OCI-LY7 (cell line): ENCODE measurements at regions not wholly inside any gene's neighbourhood (a gene's known extent, or its start where the extent isn't known, plus 50 kb on each side); places are given as distances from the start of the nearest gene placed in this dataset.

ENCODE experiments used
- BruUV-seq: library from RNA; stranded (reverse); fragments of 400-500 nt; replicated peaks from 2 replicates; lab custom pipeline; 2021; lab: Mats Ljungman, UMichigan
- CTCF ChIA-PET: fragments of 300-600 bp; sonication (Branson Sonifier 250); formaldehyde crosslinking; loops from one replicate; lab custom pipeline; 2022; ENCODE audit warnings: antibody characterized with exemption; ENCODE audit not compliant: unreplicated experiment; lab: Charles Lee
- POLR2A ChIA-PET: fragments of 300-600 bp; sonication (Branson Sonifier 250); formaldehyde crosslinking; loops from one replicate; lab custom pipeline; 2022; ENCODE audit warnings: antibody characterized with exemption; lab: Charles Lee
- DNase-seq: peaks from one replicate; pipeline ENCODE4 v3.0.0-alpha.2; 2015; ENCODE audit warnings: low spot score
- H2AFZ ChIP-seq: fragments of 200-600 bp; sonication (generic), shearing (Covaris generic); 2 replicates; pipeline ENCODE4 v1.6.1; 2014; ENCODE audit warnings: mild to moderate bottlenecking, antibody characterized with exemption, low read length, moderate library complexity
- H3K27ac ChIP-seq: fragments of 200-600 bp; sonication (generic); 2 replicates; pipeline ENCODE4 v1.5.1; 2014; ENCODE audit warnings: mixed run types, low read depth, mild to moderate bottlenecking, moderate library complexity, low read length, inconsistent platforms; ENCODE audit not compliant: poor library complexity, severe bottlenecking
- H3K36me3 ChIP-seq: fragments of 200-600 bp; sonication (generic); 2 replicates; pipeline ENCODE4 v1.6.1; 2014; ENCODE audit warnings: mild to moderate bottlenecking, antibody characterized with exemption, low read length, moderate library complexity, mixed read lengths; ENCODE audit not compliant: insufficient read depth
- H3K4me1 ChIP-seq: fragments of 200-600 bp; sonication (generic); 2 replicates; pipeline ENCODE4 v1.5.1; 2014; ENCODE audit warnings: mild to moderate bottlenecking, low read length; ENCODE audit not compliant: insufficient read depth, poor library complexity, severe bottlenecking
- H3K4me2 ChIP-seq: fragments of 200-600 bp; sonication (generic); 2 replicates; pipeline ENCODE4 v1.6.1; 2014; ENCODE audit warnings: mild to moderate bottlenecking, low read length
- H3K4me3 ChIP-seq: fragments of 200-600 bp; sonication (generic); 2 replicates; pipeline ENCODE4 v1.5.1; 2014; ENCODE audit warnings: mild to moderate bottlenecking, low read depth, low read length; ENCODE audit not compliant: poor library complexity, severe bottlenecking
- H3K79me2 ChIP-seq: fragments of 200-600 bp; sonication (generic); 2 replicates; pipeline ENCODE4 v1.6.1; 2016; ENCODE audit warnings: low read depth, mild to moderate bottlenecking, low read length, moderate library complexity, mixed read lengths; ENCODE audit not compliant: insufficient read depth
- H3K9me2 ChIP-seq: fragments of 200-600 bp; sonication (generic); 2 replicates; pipeline ENCODE4 v1.6.1; 2016; ENCODE audit warnings: mild to moderate bottlenecking, low read length, mixed read lengths; ENCODE audit not compliant: insufficient read depth
- H3K9me3 ChIP-seq: fragments of 200-600 bp; sonication (generic); 2 replicates; pipeline ENCODE4 v1.6.1; 2014; ENCODE audit warnings: mild to moderate bottlenecking, mixed run types, low read length, mixed read lengths
- H4K20me1 ChIP-seq: fragments of 200-600 bp; sonication (generic); 2 replicates; pipeline ENCODE4 v1.6.1; 2014; ENCODE audit warnings: mild to moderate bottlenecking, antibody characterized with exemption, low read length, moderate library complexity, mixed read lengths; ENCODE audit not compliant: insufficient read depth
- CTCF ChIP-seq: fragments of 200-600 bp; sonication (generic); conservative IDR thresholded peaks from 2 replicates; pipeline ENCODE4 v1.5.1; 2014; ENCODE audit warnings: mild to moderate bottlenecking, antibody characterized with exemption, low read length, moderate library complexity, mixed read lengths
- EZH2phosphoT487 ChIP-seq: fragments of 200-600 bp; sonication (generic); IDR thresholded peaks from 2 replicates; pipeline ENCODE4 v1.6.1; 2018; ENCODE audit warnings: low read depth, borderline replicate concordance, mild to moderate bottlenecking, mixed run types, antibody characterized with exemption, low read length, moderate library complexity, mixed read lengths
- intact Hi-C: fragments of 100-400 bp; cut with micrococcal nuclease; formaldehyde crosslinking; loops from one replicate; pipeline ENCODE4 v1.10.0; 2022; ENCODE audit not compliant: unreplicated experiment

- H2AFZ ChIP-seq = no peak overlapping the region
- ChIA-PET CTCF (no interaction called here), POLR2A (no interaction called here)
- BruUV-seq = no TSS peak
- DNase-seq = no peak
- no peaks in the 10 kb centered on the region for H3K4me1 ChIP-seq
- no peaks in the 10 kb centered on the region for H3K79me2 ChIP-seq
- TF ChIP-seq EZH2phosphoT487 = no peak
- no peak for TF ChIP-seq CTCF
- H3K4me2 ChIP-seq = no peak overlapping the region
- H4K20me1 ChIP-seq = no peaks in the 10 kb centered on the region
- no peak overlapping the region for H3K27ac ChIP-seq
- H3K9me3 ChIP-seq = no peaks in the 10 kb centered on the region
- no peak overlapping the region for H3K4me3 ChIP-seq
- H3K9me2 ChIP-seq = no peaks in the 10 kb centered on the region
- no peaks in the 10 kb centered on the region for H3K36me3 ChIP-seq
- intact Hi-C loops = no loop called here
Measured at GRCh38 chr6:93822434-93823265, 403.3 kb upstream of the EPHA7 start.

- BruUV-seq = no TSS peak
- H3K36me3 ChIP-seq = no peaks in the 10 kb centered on the region
- CTCF ChIA-PET = no interaction called here
- H4K20me1 ChIP-seq = no peaks in the 10 kb centered on the region
- no peak for DNase-seq
- POLR2A ChIA-PET = no interaction called here
- no peaks in the 10 kb centered on the region for H3K9me2 ChIP-seq
- intact Hi-C loops = no loop called here
- H3K27ac ChIP-seq = no peak overlapping the region
- H3K4me2 ChIP-seq = no peak overlapping the region
- TF ChIP-seq EZH2phosphoT487 (no peak), CTCF (no peak)
- no peaks in the 10 kb centered on the region for H3K79me2 ChIP-seq
- no peaks in the 10 kb centered on the region for H3K4me1 ChIP-seq
- H3K9me3 ChIP-seq = no peaks in the 10 kb centered on the region
- no peak overlapping the region for H3K4me3 ChIP-seq
- no peak overlapping the region for H2AFZ ChIP-seq
Measured at GRCh38 chr6:93821953-93822352, 402.6 kb upstream of the EPHA7 start.

GRCh38 chr6:93820465-93821082 is 401.2 kb upstream of the EPHA7 start:
- intact Hi-C loops = no loop called here
- DNase-seq = no peak
- BruUV-seq = no TSS peak

More at GRCh38 chr6:93820465-93821082, 401.2 kb upstream of the EPHA7 start:
- H3K4me1 ChIP-seq = no peaks in the 10 kb centered on the region
- H3K36me3 ChIP-seq = no peaks in the 10 kb centered on the region
- no peak overlapping the region for H2AFZ ChIP-seq
- H3K4me2 ChIP-seq = no peak overlapping the region
- no peak overlapping the region for H3K4me3 ChIP-seq
- no peaks in the 10 kb centered on the region for H4K20me1 ChIP-seq
- POLR2A ChIA-PET = no interaction called here
- H3K9me2 ChIP-seq = no peaks in the 10 kb centered on the region
- H3K79me2 ChIP-seq = no peaks in the 10 kb centered on the region
- no peak for TF ChIP-seq CTCF
- no peak for TF ChIP-seq EZH2phosphoT487
- no peaks in the 10 kb centered on the region for H3K9me3 ChIP-seq
- CTCF ChIA-PET = no interaction called here
- H3K27ac ChIP-seq = no peak overlapping the region
